H9 (cell line): ENCODE measurements at regions not wholly inside any gene's neighbourhood (a gene's known extent, or its start where the extent isn't known, plus 50 kb on each side); places are given as distances from the start of the nearest gene placed in this dataset.

Experiments
- DNase-seq: peaks from one replicate; pipeline ENCODE4 v3.0.0-alpha.2; 2017
- H2AFZ ChIP-seq: one replicate; pipeline ENCODE4 v1.6.1; 2013; ENCODE audit warnings: mild to moderate bottlenecking, low read length, control low read depth, moderate library complexity
- H2AK5ac ChIP-seq: 2 replicates; pipeline ENCODE4 v1.6.1; 2013; ENCODE audit warnings: low read length, control low read depth, mixed read lengths; ENCODE audit not compliant: insufficient read length
- H2BK120ac ChIP-seq: one replicate; pipeline ENCODE4 v1.6.1; 2013; ENCODE audit warnings: low read depth, mild to moderate bottlenecking, low read length, control low read depth, inconsistent platforms; ENCODE audit not compliant: poor library complexity, severe bottlenecking
- H2BK12ac ChIP-seq: 2 replicates; pipeline ENCODE4 v1.6.1; 2013; ENCODE audit warnings: low read length, control low read depth, mixed read lengths, low read depth; ENCODE audit not compliant: insufficient read length
- H2BK15ac ChIP-seq: 2 replicates; pipeline ENCODE4 v1.6.1; 2013; ENCODE audit warnings: low read depth, low read length, control low read depth
- H2BK20ac ChIP-seq: one replicate; pipeline ENCODE4 v1.6.1; 2013; ENCODE audit warnings: low read depth, mild to moderate bottlenecking, low read length, control low read depth, inconsistent platforms; ENCODE audit not compliant: poor library complexity, severe bottlenecking
- H2BK5ac ChIP-seq: 2 replicates; pipeline ENCODE4 v1.6.1; 2013; ENCODE audit warnings: low read length, control low read depth, mixed read lengths; ENCODE audit not compliant: insufficient read length
- H3K14ac ChIP-seq: 2 replicates; pipeline ENCODE4 v1.6.1; 2013; ENCODE audit warnings: low read length, control low read depth; ENCODE audit not compliant: insufficient read depth
- H3K18ac ChIP-seq: 2 replicates; pipeline ENCODE4 v1.6.1; 2013; ENCODE audit warnings: low read depth, mild to moderate bottlenecking, mixed read lengths, low read length, control low read depth; ENCODE audit not compliant: insufficient read length
- H3K23ac ChIP-seq: 2 replicates; pipeline ENCODE4 v1.6.1; 2013; ENCODE audit warnings: low read length, control low read depth, mixed read lengths, low read depth; ENCODE audit not compliant: insufficient read length
- H3K23me2 ChIP-seq: 2 replicates; pipeline ENCODE4 v1.6.1; 2013; ENCODE audit warnings: low read depth, mild to moderate bottlenecking, mixed read lengths, low read length, control low read depth; ENCODE audit not compliant: insufficient read length, poor library complexity, severe bottlenecking
- H3K27ac ChIP-seq: 2 replicates; pipeline ENCODE4 v1.5.1; 2013; ENCODE audit warnings: low read length, control low read depth, mixed read lengths, low read depth; ENCODE audit not compliant: insufficient read length
- H3K27me3 ChIP-seq: 2 replicates; pipeline ENCODE4 v1.6.1; 2013; ENCODE audit warnings: low read length, control low read depth, inconsistent platforms; ENCODE audit not compliant: insufficient read depth
- H3K4ac ChIP-seq: 2 replicates; pipeline ENCODE4 v1.6.1; 2013; ENCODE audit warnings: low read depth, mild to moderate bottlenecking, control low read depth, inconsistent platforms, low read length, moderate library complexity
- H3K4me1 ChIP-seq: 2 replicates; pipeline ENCODE4 v1.6.1; 2013; ENCODE audit warnings: low read length, control low read depth, inconsistent platforms; ENCODE audit not compliant: insufficient read depth
- H3K4me2 ChIP-seq: 2 replicates; pipeline ENCODE4 v1.6.1; 2013; ENCODE audit warnings: low read length, control low read depth, mixed read lengths; ENCODE audit not compliant: insufficient read length, insufficient read depth
- H3K56ac ChIP-seq: 2 replicates; pipeline ENCODE4 v1.6.1; 2013; ENCODE audit warnings: low read depth, mild to moderate bottlenecking, mixed read lengths, low read length, control low read depth; ENCODE audit not compliant: insufficient read length
- H3K79me1 ChIP-seq: 2 replicates; pipeline ENCODE4 v1.6.1; 2013; ENCODE audit warnings: low read depth, mild to moderate bottlenecking, moderate library complexity, low read length, control low read depth, inconsistent platforms; ENCODE audit not compliant: insufficient read depth, poor library complexity, severe bottlenecking
- H3K79me2 ChIP-seq: 2 replicates; pipeline ENCODE4 v1.6.1; 2013; ENCODE audit warnings: low read length, control low read depth, inconsistent platforms; ENCODE audit not compliant: insufficient read depth
- H3K9ac ChIP-seq: 2 replicates; pipeline ENCODE4 v1.6.1; 2013; ENCODE audit warnings: low read length, control low read depth, mixed read lengths; ENCODE audit not compliant: insufficient read length; ENCODE audit errors: extremely low read depth
- H3K9me3 ChIP-seq: one replicate; pipeline ENCODE4 v1.6.1; 2013; ENCODE audit warnings: low read depth, low read length, inconsistent platforms; ENCODE audit not compliant: control insufficient read depth
- H3T11ph ChIP-seq: one replicate; pipeline ENCODE4 v1.6.1; 2013; ENCODE audit warnings: mild to moderate bottlenecking, low read length, control low read depth, inconsistent platforms
- H4K20me1 ChIP-seq: one replicate; pipeline ENCODE4 v1.6.1; 2013; ENCODE audit not compliant: control insufficient read depth, insufficient read length, insufficient read depth
- H4K5ac ChIP-seq: 2 replicates; pipeline ENCODE4 v1.6.1; 2013; ENCODE audit warnings: low read depth, mild to moderate bottlenecking, mixed read lengths, low read length, control low read depth; ENCODE audit not compliant: insufficient read length
- H4K8ac ChIP-seq: replicated peaks from 2 replicates; pipeline ENCODE4 v1.6.1; 2013; ENCODE audit warnings: low read length, control low read depth, mixed read lengths, low read depth; ENCODE audit not compliant: insufficient read length
- H4K91ac ChIP-seq: 2 replicates; pipeline ENCODE4 v1.6.1; 2013; ENCODE audit warnings: low read depth, mild to moderate bottlenecking, moderate library complexity, mixed read lengths, low read length, control low read depth; ENCODE audit not compliant: insufficient read length
- H3K27ac Mint-ChIP-seq, 3 experiments: 2 replicates in 2 of 3; 3 replicates in 1 of 3; pipeline ENCODE4 v1.8.0; 2020 to 2021; ENCODE audit warnings: mixed read lengths in 3 of 3, mild to moderate bottlenecking in 1 of 3, moderate library complexity in 1 of 3
- H3K27me3 Mint-ChIP-seq: 2 replicates; pipeline ENCODE4 v1.8.0; 2021; ENCODE audit warnings: low read depth, mild to moderate bottlenecking, moderate library complexity, mixed read lengths
- H3K36me3 Mint-ChIP-seq, 3 experiments: 2 replicates in 2 of 3; 3 replicates in 1 of 3; pipeline ENCODE4 v1.8.0; 2020 to 2021; ENCODE audit warnings: low read depth in 3 of 3, mixed read lengths in 3 of 3; ENCODE audit not compliant: insufficient read depth in 1 of 3
- H3K4me1 Mint-ChIP-seq, 2 experiments: 2 replicates each; pipeline ENCODE4 v1.8.0; 2020; ENCODE audit warnings: mixed read lengths in 2 of 2
- H3K4me3 Mint-ChIP-seq, 2 experiments: 2 replicates in 1 of 2; 3 replicates in 1 of 2; pipeline ENCODE4 v1.8.0; 2020 to 2021; ENCODE audit warnings: mild to moderate bottlenecking in 2 of 2, mixed read lengths in 2 of 2, moderate library complexity in 1 of 2
- H3K9me3 Mint-ChIP-seq, 2 experiments: 2 replicates in 1 of 2; 3 replicates in 1 of 2; pipeline ENCODE4 v1.8.0; 2020; ENCODE audit warnings: mild to moderate bottlenecking in 2 of 2, mixed read lengths in 2 of 2, moderate library complexity in 1 of 2
- CTCF ChIP-seq: fragments of 200-600 bp; sonication (generic); conservative IDR thresholded peaks from 3 replicates; pipeline ENCODE4 v1.8.0; 2021; ENCODE audit warnings: antibody characterized with exemption, mild to moderate bottlenecking
- WGBS: extraction: QIAGEN DNeasy Blood & Tissue Kit; methylation state at CpG from one replicate; pipeline ENCODE4 v1.1.7; 2013; ENCODE audit warnings: missing lambda C conversion rate, low lambda C conversion rate, mixed read lengths; ENCODE audit not compliant: insufficient read length; ENCODE audit errors: extremely low coverage; 5-methylcytosine and 5-hydroxymethylcytosine counted together

GRCh38 chr22:34736081-34736480, 329.9 kb upstream of the ISX start:
- TF ChIP-seq CTCF, result no peak
- Histone ChIP-seq H3K4ac (no peak overlapping the region), H4K91ac (no peak overlapping the region), H3K23me2 (no peaks in the 10 kb centered on the region), H3T11ph (no peak overlapping the region), H2AFZ (no peak overlapping the region), H4K8ac (no peak overlapping the region), H3K27ac (no peak overlapping the region), H2BK5ac (no peak overlapping the region), H3K56ac (no peak overlapping the region), H3K79me1 (no peaks in the 10 kb centered on the region), H2BK20ac (no peak overlapping the region), H4K5ac (no peak overlapping the region), H3K4me2 (no peak overlapping the region), H2BK15ac (no peak overlapping the region), H2BK120ac (no peak overlapping the region), H4K20me1 (no peaks in the 10 kb centered on the region), H3K14ac (no peak overlapping the region), H3K79me2 (no peaks in the 10 kb centered on the region), H2AK5ac (no peak overlapping the region), H3K4me1 (no peaks in the 10 kb centered on the region), H3K9ac (no peak overlapping the region), H3K27me3 (no peaks in the 10 kb centered on the region), H3K18ac (no peak overlapping the region), H3K23ac (no peak overlapping the region), H3K9me3 (peaks cover 6% of the 10 kb centered on the region), H2BK12ac (no peak overlapping the region)
- DNase-seq, result no peak
- H3K27me3 Mint-ChIP-seq, result peaks cover 6% of the 10 kb centered on the region
- no peak overlapping the region for H3K4me3 Mint-ChIP-seq
- peaks cover 0 to 4% of the 10 kb centered on the region in 2 experiments; a peak in 4 of 5 replicates for H3K9me3 Mint-ChIP-seq
- no CpG with 5 or more reads among the region's 1 CpG for WGBS
- H3K27ac Mint-ChIP-seq, result no peak overlapping the region
- H3K4me1 Mint-ChIP-seq, result no peaks in the 10 kb centered on the region
- no peaks in the 10 kb centered on the region for H3K36me3 Mint-ChIP-seq
